GM12873 (cell line): ENCODE measurements at regions not wholly inside any gene's neighbourhood (a gene's known extent, or its start where the extent isn't known, plus 50 kb on each side); places are given as distances from the start of the nearest gene placed in this dataset.

ENCODE experiments used
- TF ChIP-seq, protein P1 (sequence below): IDR thresholded peaks from 2 replicates; pipeline ENCODE4 v1.5.1; 2012; ENCODE audit warnings: low read depth, mild to moderate bottlenecking, moderate library complexity, low read length, control low read depth; ENCODE audit not compliant: insufficient read depth; ENCODE audit errors: missing control alignments

DNA sequence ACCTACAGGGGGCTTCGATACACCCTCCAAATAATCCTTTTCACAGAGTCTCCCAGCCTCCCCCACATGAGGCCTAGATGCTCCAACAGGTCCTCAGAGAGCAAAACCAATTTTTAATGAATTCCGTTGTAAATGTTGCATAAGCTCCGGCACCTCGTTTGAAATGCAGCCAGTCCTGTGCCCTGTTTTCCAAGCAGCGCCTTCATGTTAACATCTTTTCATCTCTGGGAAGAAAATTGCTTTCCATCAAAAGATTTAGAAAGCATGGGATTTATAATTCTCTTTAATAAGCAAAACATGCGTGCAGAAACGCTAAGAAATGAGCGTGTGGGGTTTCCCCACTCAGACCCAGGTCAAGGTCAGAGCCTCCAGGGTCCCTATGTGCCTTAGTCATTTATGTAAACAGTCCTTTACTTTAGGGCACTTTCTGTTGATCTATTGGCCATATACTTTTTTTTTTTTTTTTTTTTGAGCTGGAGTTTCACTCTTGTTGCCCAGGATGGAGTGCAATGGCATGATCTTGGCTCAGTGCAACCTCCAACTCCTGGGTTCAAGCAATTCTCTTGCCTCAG, 177.5 kb upstream of the S1PR3 start:
- TF ChIP-seq, protein P1, sequence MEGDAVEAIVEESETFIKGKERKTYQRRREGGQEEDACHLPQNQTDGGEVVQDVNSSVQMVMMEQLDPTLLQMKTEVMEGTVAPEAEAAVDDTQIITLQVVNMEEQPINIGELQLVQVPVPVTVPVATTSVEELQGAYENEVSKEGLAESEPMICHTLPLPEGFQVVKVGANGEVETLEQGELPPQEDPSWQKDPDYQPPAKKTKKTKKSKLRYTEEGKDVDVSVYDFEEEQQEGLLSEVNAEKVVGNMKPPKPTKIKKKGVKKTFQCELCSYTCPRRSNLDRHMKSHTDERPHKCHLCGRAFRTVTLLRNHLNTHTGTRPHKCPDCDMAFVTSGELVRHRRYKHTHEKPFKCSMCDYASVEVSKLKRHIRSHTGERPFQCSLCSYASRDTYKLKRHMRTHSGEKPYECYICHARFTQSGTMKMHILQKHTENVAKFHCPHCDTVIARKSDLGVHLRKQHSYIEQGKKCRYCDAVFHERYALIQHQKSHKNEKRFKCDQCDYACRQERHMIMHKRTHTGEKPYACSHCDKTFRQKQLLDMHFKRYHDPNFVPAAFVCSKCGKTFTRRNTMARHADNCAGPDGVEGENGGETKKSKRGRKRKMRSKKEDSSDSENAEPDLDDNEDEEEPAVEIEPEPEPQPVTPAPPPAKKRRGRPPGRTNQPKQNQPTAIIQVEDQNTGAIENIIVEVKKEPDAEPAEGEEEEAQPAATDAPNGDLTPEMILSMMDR = no peak

DNA sequence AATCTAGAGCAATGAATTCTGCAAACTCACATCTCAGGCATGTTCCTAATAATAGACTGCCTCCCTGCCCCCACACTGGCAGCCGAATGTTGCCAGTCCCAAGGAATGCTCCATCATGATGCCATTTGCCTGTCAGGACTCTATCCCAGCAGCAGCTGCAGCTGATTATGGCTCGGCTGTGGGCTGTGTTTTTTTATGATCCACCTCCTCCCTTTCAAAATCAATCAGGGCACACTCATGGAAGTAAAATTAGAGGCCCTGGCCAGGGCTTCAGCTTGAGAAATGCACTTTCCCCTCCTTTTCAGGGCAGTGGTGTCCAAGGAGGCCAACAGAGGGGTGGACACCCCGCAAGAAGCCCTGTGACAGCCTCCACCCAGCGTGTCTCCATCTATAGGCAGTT, 176.7 kb upstream of the S1PR3 start:
- TF ChIP-seq, protein P1 = no peak

DNA sequence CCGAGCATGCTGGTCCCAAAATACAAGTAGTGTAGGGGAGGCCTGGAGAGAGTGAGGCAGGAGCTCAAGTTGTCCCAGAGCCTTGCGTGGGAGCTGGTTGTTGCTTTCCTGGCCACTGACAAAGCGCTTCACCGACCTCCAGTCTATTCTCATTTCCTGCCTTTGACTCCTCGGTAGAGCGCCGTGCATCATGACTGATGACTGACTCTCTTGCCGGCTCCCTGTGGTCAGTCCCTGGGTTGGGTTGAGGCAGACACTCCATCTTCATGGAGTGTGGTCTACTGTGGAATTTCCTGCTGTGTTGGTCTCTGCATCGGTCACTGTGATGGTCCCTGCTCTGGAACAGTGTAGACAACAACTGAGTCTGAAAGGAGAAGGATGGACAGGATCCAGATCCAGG, 175.1 kb upstream of the S1PR3 start:
- TF ChIP-seq, protein P1 = no peak

DNA sequence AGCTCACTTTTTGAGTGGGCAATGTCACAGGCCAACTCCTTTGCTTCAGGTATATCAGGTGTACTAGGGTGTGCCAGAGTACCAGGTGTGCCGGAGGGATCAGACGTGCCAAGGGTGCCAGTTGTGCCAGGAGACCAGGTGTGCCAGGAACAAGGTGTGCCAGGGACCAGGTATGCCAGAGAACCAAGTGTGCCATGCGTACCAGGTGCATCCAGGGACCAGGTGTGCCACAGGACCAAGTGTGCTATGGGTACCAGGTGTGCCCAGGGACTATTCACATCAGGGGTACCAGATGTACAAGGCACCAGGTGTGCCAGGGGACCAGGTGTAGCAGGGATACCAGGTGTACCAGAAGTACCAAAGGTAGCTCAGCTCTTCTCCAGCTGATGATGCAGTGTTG, 174.7 kb upstream of the S1PR3 start:
- TF ChIP-seq, protein P1 = no peak

DNA sequence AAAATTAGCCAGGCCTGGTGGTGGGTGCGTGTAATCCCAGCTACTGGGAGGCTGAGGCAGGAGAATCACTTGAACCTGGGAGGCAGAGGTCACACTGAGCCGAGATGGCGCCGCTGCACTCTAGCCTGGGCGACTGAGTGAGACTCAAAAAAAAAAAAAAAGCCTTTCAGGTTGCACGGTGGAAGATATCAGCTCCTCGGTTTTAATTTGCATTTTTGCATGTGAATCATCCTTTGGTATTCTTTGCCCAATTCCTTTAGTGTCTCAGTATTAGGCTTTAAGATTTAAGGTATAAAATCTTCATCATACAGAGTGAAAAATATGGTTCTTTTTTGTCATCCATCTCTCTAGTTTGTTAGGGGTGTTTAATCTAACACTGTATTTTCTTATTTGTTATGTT, 173.6 kb upstream of the S1PR3 start:
- TF ChIP-seq, protein P1 = no peak

DNA sequence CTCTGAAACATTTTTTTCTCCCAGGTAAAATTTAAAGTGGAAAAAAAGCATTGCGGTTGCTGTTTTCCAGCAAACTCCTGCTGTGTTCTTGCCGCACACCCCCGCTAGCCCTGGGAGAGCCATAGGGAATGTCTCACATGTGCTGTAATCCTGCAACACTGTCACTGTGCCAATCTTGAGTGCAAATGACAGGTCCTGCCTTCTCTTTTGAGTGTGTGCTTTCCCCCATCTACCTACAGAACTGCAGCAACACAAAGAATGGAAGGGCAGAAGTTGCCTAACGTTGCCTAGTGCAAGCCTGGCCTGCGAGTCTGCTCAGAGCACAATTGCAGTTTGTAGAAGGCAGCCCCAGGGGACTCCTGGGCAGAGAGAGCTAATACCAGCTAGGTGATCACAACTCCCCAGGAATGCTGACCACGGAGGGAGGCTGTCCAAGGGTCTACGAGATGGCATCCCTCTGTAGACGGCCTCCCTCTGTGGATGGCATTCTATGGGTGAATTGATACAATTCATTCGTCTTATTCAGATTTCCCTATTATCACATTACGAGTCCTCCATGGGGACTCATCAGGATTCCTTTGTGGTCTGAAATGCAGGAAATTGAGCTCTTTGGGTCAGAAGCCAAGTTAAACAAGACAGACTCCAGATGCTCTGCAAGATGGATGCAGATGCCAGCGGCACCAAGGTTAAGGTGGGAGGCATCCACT, 172.6 kb upstream of the S1PR3 start:
- TF ChIP-seq, protein P1 = no peak

DNA sequence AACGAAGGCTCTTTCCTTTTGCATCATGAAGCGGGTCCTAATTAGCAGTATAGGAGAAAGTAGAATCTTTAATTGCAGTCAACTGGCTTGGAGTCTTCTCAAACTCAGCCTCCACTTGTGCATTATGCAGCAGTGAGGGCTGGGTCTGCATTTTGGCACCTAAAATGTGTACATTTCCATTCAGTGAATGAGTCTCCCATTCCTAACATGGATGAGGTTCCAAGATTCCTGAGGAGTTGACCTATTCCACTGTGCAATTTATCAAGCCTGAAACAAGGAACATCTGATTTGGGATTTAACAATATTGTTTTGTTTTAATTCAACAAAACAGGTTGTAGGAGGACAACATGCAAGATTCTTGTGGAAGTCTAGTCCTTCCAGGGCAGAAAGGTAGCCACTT, 171.8 kb upstream of the S1PR3 start:
- TF ChIP-seq, protein P1 = no peak
